Medulla oblongata (tissue), 1 donor: ENCODE measurements at regions not wholly inside any gene's neighbourhood (a gene's known extent, or its start where the extent isn't known, plus 50 kb on each side); places are given as distances from the start of the nearest gene placed in this dataset.

Experiments used
- DNase-seq: peaks from one replicate; pipeline ENCODE4 v3.0.0-alpha.2; 2015; ENCODE audit errors: extremely low spot score

DNA sequence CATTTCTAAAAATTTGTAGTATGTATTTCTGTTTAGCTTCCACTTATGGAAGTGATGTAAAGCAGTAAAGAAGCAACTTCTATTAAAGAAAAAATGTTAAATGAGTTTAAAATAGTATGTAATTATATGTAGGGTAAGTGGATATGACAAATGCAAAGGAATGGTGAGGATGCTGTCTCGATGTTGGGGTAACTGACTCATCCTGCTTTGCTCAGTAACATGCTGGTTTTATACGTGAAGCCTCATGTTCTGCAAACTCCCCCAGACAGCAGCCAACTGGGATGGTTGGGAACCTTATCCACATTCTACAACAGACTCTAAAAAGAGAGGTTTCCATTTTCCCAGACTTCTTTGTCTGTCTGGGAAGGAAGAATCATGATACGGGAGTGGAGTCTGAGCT lies 1006.4 kb upstream of the TMEM132C start:
- DNase-seq, result no peak

DNA sequence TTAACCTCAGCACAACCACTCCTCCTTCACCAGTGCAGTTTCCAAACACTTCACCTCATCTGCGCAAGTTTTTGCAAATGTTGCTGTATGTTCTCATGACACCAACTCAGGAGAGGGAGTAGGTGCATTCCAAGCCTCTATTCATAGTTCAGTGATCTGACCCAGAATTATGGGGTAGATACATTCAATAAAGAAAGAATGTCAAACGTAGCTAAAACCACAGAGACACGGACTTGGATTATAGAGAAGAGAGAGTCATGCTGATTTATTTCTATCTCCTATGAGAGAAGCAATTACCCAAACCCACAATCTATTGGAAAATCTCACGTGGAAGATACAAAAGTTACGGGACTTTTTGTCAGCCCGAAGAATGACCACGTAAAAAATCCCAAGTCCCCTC lies 1006.0 kb upstream of the TMEM132C start:
- no peak for DNase-seq

GRCh38 chr12:127262615-127263014 lies 1004.4 kb upstream of the TMEM132C start:
- DNase-seq, result no peak

DNA sequence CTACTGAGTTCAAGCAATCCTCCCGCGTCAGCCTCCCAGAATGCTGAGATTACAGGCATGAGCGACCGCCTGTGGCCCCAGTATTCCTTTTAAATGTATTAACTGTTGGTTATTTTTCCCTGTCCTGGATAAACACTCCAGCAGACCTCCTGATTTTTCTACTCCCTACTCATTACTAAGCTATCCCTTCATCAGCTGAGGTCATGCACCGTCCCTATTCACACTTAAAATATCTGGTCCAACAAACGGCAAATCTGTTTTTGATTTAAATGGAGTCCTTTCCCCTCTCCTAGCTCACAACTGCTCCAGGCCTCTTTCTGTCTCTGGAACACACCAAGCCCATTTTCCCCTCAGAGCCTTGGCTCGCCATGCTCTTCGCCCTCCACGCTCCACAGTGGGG lies 1003.3 kb upstream of the TMEM132C start:
- no peak for DNase-seq

GRCh38 chr12:127267128-127267527 lies 999.8 kb upstream of the TMEM132C start:
- DNase-seq, result no peak

DNA sequence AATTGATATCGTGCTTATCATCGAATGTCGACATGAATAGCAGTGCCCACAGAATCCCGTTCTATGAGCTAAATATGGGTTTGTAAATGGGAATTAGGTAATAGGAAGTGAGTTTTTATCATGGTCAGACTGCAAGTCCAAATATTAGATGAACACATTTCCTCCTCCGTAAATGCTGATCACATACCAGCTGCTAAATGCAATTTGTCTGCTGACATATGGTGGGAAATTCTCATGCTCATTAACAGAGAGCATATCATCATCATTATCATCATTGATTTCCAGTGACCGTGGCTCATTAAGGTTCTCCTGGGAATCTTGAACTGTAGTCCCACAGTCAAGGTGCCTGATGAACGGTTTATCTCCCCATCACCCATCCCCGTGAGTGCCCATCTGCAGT lies 998.8 kb upstream of the TMEM132C start:
- no peak for DNase-seq

DNA sequence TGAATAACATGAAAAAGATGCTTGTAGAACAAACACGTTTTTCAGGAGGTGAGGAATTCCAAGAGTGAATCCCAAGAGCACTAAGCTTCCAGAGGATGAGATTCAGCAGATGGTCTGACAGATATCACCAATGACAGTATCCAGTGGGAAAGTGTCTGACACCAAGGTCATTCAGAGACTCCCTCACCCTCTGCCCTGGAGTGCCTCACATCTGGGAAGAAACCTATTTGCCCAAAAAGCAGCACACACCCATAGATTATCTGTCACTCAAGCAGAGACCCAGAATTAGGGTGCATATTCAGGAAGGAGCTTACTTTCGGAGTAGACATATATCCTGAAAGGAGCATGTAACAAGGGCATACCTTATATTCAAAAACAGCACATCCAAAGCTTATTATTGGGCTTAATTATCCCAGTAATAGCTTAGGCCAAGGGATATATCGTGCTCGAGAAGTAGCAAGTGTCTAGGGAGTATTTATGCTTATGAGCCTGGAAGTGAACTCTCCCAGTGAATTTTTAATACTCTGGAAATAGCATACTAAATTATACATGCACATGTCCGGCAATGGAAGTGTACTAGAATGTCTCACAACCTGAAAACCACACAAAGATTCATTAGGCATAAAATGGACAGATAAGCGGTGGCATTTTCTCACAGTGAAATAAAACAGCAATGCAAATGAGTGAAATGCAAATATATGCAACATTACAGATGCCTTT lies 998.1 kb upstream of the TMEM132C start:
- no peak for DNase-seq

DNA sequence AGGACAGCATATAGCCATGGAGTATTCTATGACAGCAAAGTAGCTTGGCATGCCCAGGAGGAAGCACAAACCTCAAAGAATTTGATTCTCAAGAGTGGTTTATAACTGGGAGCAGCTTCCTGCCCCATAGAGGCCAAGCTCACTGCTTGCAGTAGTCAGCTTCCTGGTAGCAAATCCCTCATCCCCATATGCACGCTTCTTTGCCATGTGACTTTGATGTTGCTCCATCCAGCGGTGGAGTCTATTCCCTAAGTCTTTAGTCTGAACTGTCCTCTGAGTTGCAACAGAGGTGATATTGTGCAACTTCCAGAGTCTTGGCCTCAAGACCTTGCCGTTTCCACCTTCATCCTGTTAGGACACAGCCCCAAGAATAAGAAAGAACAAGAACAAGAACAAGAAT lies 996.8 kb upstream of the TMEM132C start:
- DNase-seq, result peak; percentile 11

DNA sequence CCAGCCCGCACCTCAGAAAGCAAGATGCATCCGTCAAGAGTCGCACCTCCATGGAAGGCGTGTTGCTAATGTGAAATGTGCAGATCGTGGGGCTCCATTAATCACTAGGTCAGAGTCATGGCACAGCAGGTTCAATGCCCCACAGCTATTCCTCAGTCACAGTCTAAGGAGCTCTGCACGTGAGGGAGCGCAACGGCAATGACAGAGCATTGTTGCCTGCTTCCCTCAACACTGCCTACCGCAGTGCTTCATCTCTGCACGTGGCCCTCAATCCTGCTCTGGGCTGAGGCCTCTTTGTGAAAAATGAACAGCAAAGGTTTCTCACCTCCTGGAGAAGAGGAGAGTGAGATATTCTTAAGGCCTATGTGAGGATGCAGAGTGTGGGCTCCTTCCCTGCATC lies 995.2 kb upstream of the TMEM132C start:
- DNase-seq, result no peak

GRCh38 chr12:127272864-127273263 lies 994.1 kb upstream of the TMEM132C start:
- DNase-seq, result no peak

DNA sequence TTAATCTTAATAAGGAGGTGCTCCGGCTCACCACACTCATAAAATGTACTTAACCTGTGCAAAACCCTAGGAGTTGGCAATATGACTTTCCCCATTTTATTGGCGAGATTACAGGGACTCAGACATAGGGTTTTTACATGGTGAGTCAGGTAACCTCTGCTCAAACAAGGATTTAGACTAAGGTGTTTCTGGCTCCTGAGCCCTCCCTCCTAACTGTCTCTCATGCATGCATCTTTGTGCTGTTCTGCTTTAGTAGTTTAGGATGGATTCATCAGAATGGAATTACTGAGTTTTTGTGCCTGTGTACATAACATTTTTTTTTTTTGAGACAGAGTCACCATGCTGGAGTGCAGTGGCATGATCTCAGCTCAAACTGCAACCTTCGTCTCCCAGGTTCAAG lies 993.3 kb upstream of the TMEM132C start:
- DNase-seq, result no peak

DNA sequence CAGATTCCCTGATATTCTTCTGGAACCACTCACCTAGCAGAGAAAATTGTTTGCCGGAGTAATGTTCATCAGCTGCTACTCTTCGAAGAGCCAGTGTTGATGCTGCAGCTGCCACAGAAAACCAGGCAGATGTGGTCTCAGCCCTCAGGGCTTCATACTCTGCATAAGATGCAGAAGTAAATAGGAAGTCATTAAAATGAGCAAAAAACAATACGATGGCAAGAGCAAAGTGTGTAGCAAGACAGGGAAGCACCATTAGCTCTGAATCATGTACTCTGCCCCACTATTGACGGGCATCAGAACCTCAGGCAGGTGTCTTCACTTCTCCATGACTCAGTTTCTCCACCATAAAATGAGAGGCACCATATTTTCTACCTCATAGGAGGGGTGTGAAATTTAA lies 991.6 kb upstream of the TMEM132C start:
- no peak for DNase-seq

DNA sequence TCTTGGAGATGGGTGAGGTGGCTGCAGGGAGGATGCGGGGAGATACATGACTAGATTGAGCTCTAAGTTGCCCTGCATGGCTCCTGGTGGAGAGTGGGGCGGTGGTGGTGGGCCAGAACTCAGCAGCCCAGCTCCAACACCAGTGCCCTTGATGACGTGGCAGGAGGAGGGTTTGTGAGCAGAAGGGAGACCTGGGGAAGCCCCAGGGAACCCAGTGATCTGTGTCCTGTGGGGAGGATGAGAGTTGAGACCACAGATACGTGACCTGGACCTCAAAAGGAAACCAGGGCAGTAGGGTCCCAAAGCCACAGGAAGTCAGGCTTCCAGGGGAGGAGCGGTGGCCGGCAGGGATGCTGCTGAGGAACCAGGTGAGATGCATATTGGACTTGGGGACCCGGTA lies 989.1 kb upstream of the TMEM132C start:
- no peak for DNase-seq

DNA sequence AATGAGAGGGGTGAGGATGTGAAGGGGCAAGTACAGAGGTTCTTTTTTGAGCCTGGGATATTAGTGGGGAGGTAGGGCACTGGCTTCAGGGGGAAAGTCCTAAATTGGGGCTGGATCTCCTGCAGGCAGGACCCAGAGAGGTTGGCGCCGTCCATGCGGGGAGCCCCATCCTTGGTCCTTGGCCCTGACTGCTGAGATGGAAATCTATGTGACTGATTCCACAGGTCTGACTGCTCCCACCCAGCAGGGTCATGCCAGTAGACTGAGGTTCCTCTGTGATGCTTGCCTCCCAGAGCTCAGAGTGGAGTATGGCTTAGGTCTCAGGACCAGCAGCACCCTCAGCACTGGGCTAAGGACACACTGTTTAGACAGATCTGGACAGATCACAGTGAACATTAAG lies 988.6 kb upstream of the TMEM132C start:
- DNase-seq, result no peak

- no peak for DNase-seq
Measured at GRCh38 chr12:127280393-127281275, 986.3 kb upstream of the TMEM132C start.

- DNase-seq, result no peak
Measured at GRCh38 chr12:127282786-127283565, 984.0 kb upstream of the TMEM132C start.

- DNase-seq, result no peak
Measured at GRCh38 chr12:127284021-127284420, 982.9 kb upstream of the TMEM132C start.

- no peak for DNase-seq
Measured at GRCh38 chr12:127284870-127285431, 982.0 kb upstream of the TMEM132C start.

DNA sequence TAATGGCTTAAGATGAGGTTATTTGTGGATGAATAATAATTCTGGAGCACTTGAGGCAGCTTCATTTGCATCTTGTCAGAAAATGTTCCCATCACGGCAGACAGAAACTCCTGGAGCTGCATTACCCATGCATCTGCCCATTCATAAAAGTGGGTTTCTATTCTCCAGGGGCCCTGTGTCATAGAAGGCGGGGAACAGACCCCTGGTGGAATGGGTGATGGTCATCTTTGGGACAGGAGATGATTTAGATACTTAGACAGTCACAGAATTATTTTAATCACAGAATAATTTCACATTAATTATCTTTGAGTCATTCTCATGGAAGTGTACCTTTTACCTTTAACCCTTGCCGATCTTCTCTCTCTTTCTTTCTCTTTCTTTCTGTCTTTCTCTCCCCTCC lies 980.7 kb upstream of the TMEM132C start:
- no peak for DNase-seq

GRCh38 chr12:127287256-127287655 lies 979.7 kb upstream of the TMEM132C start:
- DNase-seq, result no peak

- no peak for DNase-seq
Measured at GRCh38 chr12:127290251-127290650, 976.7 kb upstream of the TMEM132C start.

DNA sequence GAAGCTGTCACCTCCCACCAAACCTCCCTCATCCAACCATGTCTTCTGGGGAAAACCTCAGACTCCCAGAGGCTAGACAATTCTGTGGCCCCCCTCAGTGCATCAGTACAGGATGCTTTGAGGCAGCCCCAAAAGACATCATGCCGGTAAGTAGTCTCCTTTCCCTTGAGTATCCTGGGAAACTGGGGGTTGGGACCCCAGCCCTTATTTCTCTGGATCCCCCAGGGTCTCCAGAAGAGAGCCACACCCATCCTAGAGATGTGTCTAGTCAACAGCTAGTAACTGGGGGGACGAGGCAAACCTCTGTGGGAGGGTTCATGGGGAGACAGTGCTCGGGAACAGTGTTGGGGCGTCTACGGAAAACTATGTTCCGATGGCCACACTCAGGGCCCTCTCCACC lies 974.2 kb upstream of the TMEM132C start:
- DNase-seq, result no peak
